Neural cell (in vitro differentiated cells): ENCODE measurements at regions not wholly inside any gene's neighbourhood (a gene's known extent, or its start where the extent isn't known, plus 50 kb on each side); places are given as distances from the start of the nearest gene placed in this dataset.

Source experiments
- H2AFZ ChIP-seq: fragments of 200-600, 300-800 bp; sonication (generic), shearing (Covaris generic); 2 replicates; pipeline ENCODE4 v1.6.0; 2014; ENCODE audit warnings: low read depth, mild to moderate bottlenecking, antibody characterized with exemption, low read length, moderate library complexity
- H3F3A ChIP-seq: fragments of 200-600 bp; shearing (Covaris generic); 2 replicates; pipeline ENCODE4 v1.6.1; 2016; ENCODE audit warnings: mild to moderate bottlenecking, moderate library complexity, mixed read lengths, antibody characterized with exemption, low read length; ENCODE audit not compliant: insufficient read depth, poor library complexity, severe bottlenecking
- H3K27ac ChIP-seq: fragments of 200-600, 300-800 bp; sonication (generic), shearing (Covaris generic); 2 replicates; pipeline ENCODE4 v1.5.1; 2014; ENCODE audit warnings: mild to moderate bottlenecking, low read length, moderate library complexity
- H3K27me3 ChIP-seq: fragments of 300-800, 200-600 bp; sonication (generic), shearing (Covaris generic); 2 replicates; pipeline ENCODE4 v1.6.0; 2014; ENCODE audit warnings: mild to moderate bottlenecking, low read depth, low read length, moderate library complexity; ENCODE audit not compliant: insufficient read depth
- H3K36me3 ChIP-seq: fragments of 300-800, 200-600 bp; sonication (generic), shearing (Covaris generic); 2 replicates; pipeline ENCODE4 v1.5.1; 2014; ENCODE audit warnings: mild to moderate bottlenecking, antibody characterized with exemption, low read length, moderate library complexity; ENCODE audit not compliant: insufficient read depth
- H3K4me2 ChIP-seq: fragments of 300-800, 200-600 bp; sonication (generic), shearing (Covaris generic); 2 replicates; pipeline ENCODE4 v1.6.0; 2014; ENCODE audit warnings: mild to moderate bottlenecking, low read length
- H3K4me3 ChIP-seq: fragments of 300-800, 200-600 bp; sonication (generic), shearing (Covaris generic); 2 replicates; pipeline ENCODE4 v1.5.1; 2014; ENCODE audit warnings: mild to moderate bottlenecking, low read length, moderate library complexity
- H3K79me2 ChIP-seq: fragments of 200-600 bp; shearing (Covaris generic); replicated peaks from 2 replicates; pipeline ENCODE4 v1.6.0; 2014; ENCODE audit warnings: mild to moderate bottlenecking, low read length, moderate library complexity; ENCODE audit not compliant: insufficient read depth
- H3K9ac ChIP-seq: fragments of 300-800, 200-600 bp; sonication (generic), shearing (Covaris generic); 2 replicates; pipeline ENCODE4 v1.6.1; 2016; ENCODE audit warnings: mild to moderate bottlenecking, low read length, mixed read lengths
- H3K9me2 ChIP-seq: fragments of 200-600 bp; shearing (Covaris generic); 2 replicates; pipeline ENCODE4 v1.6.1; 2016; ENCODE audit warnings: mild to moderate bottlenecking, low read length, mixed read lengths; ENCODE audit not compliant: insufficient read depth
- H3K9me3 ChIP-seq: fragments of 200-600, 300-800 bp; sonication (generic), shearing (Covaris generic); 2 replicates; pipeline ENCODE4 v1.6.1; 2016; ENCODE audit warnings: mild to moderate bottlenecking, mixed run types, low read length, moderate library complexity, mixed read lengths
- H4K20me1 ChIP-seq: fragments of 200-600 bp; shearing (Covaris generic); 2 replicates; pipeline ENCODE4 v1.6.1; 2016; ENCODE audit warnings: mild to moderate bottlenecking, mixed run types; ENCODE audit not compliant: insufficient read depth
- EP300 ChIP-seq: fragments of 450-650 bp; conservative IDR thresholded peaks from 2 replicates; pipeline ENCODE4 v1.6.1; 2014; ENCODE audit warnings: antibody characterized with exemption, mild to moderate bottlenecking, moderate library complexity; ENCODE audit not compliant: poor library complexity, severe bottlenecking
- EZH2 ChIP-seq: fragments of 200-600, 300-800 bp; shearing (Covaris generic), sonication (generic); IDR thresholded peaks from 2 replicates; pipeline ENCODE4 v1.6.1; 2014; ENCODE audit warnings: antibody characterized with exemption, low read length, borderline replicate concordance, mild to moderate bottlenecking; ENCODE audit not compliant: insufficient read depth, poor library complexity, severe bottlenecking
- MXI1 ChIP-seq: fragments of 450-650 bp; conservative IDR thresholded peaks from 2 replicates; pipeline ENCODE4 v1.6.1; 2014; ENCODE audit warnings: antibody characterized with exemption, mild to moderate bottlenecking; ENCODE audit not compliant: poor library complexity, severe bottlenecking
- POLR2AphosphoS5 ChIP-seq: IDR thresholded peaks from 2 replicates; pipeline ENCODE4 v1.6.1; 2012
- RAD21 ChIP-seq: fragments of 450-650 bp; conservative IDR thresholded peaks from 2 replicates; pipeline ENCODE4 v1.6.1; 2014; ENCODE audit warnings: antibody characterized with exemption, mild to moderate bottlenecking, moderate library complexity
- SMC3 ChIP-seq: fragments of 450-650 bp; conservative IDR thresholded peaks from 2 replicates; pipeline ENCODE4 v1.6.1; 2014; ENCODE audit warnings: antibody characterized with exemption, mild to moderate bottlenecking, moderate library complexity; ENCODE audit not compliant: poor library complexity
- TAF1 ChIP-seq: IDR thresholded peaks from 2 replicates; pipeline ENCODE4 v1.6.1; 2012; ENCODE audit warnings: low read depth
- TF ChIP-seq, protein P1 (sequence below): fragments of 450-650 bp; IDR thresholded peaks from 2 replicates; pipeline ENCODE4 v1.5.1; 2014; ENCODE audit warnings: antibody characterized with exemption, mild to moderate bottlenecking, moderate library complexity; ENCODE audit not compliant: poor library complexity, severe bottlenecking
- TF ChIP-seq, protein P2 (sequence below): IDR thresholded peaks from 2 replicates; pipeline ENCODE4 v1.6.1; 2012; ENCODE audit warnings: borderline replicate concordance

DNA sequence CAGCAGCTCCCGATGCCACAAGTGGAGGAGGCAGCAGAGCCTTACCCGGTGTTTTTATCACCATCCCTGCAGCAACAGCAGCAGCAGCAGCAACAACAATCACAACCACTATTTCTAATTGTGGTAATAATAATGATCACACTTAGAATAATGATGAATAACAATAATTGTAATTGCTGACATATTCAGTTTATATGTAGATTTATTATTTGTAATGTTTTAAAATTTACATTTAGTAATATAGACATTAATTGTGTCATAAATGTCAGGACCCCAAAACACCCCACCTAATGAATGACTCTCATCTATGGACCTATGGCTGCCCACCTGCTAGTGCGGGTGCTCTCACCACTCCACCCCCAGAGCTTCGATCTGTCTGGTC lies 170.0 kb downstream of the AHSP start:
- Histone ChIP-seq H3K27me3 (peaks cover 15% of the 10 kb centered on the region), H3K9me3 (no peaks in the 10 kb centered on the region), H3K36me3 (no peaks in the 10 kb centered on the region), H3K9me2 (no peaks in the 10 kb centered on the region), H3K4me3 (no peak overlapping the region), H3K27ac (no peak overlapping the region), H3K4me2 (no peak overlapping the region), H2AFZ (no peak overlapping the region), H3F3A (no peaks in the 10 kb centered on the region), H3K79me2 (peaks cover 13% of the 10 kb centered on the region), H4K20me1 (no peaks in the 10 kb centered on the region), H3K9ac (no peak overlapping the region)
- TF ChIP-seq POLR2AphosphoS5 = no peak
- TF ChIP-seq EP300 = no peak
- TF ChIP-seq MXI1 = no peak
- TF ChIP-seq RAD21 = no peak
- TF ChIP-seq EZH2 = no peak
- TF ChIP-seq, protein P1, sequence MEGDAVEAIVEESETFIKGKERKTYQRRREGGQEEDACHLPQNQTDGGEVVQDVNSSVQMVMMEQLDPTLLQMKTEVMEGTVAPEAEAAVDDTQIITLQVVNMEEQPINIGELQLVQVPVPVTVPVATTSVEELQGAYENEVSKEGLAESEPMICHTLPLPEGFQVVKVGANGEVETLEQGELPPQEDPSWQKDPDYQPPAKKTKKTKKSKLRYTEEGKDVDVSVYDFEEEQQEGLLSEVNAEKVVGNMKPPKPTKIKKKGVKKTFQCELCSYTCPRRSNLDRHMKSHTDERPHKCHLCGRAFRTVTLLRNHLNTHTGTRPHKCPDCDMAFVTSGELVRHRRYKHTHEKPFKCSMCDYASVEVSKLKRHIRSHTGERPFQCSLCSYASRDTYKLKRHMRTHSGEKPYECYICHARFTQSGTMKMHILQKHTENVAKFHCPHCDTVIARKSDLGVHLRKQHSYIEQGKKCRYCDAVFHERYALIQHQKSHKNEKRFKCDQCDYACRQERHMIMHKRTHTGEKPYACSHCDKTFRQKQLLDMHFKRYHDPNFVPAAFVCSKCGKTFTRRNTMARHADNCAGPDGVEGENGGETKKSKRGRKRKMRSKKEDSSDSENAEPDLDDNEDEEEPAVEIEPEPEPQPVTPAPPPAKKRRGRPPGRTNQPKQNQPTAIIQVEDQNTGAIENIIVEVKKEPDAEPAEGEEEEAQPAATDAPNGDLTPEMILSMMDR = no peak
- no peak for TF ChIP-seq SMC3
- TF ChIP-seq, protein P2, sequence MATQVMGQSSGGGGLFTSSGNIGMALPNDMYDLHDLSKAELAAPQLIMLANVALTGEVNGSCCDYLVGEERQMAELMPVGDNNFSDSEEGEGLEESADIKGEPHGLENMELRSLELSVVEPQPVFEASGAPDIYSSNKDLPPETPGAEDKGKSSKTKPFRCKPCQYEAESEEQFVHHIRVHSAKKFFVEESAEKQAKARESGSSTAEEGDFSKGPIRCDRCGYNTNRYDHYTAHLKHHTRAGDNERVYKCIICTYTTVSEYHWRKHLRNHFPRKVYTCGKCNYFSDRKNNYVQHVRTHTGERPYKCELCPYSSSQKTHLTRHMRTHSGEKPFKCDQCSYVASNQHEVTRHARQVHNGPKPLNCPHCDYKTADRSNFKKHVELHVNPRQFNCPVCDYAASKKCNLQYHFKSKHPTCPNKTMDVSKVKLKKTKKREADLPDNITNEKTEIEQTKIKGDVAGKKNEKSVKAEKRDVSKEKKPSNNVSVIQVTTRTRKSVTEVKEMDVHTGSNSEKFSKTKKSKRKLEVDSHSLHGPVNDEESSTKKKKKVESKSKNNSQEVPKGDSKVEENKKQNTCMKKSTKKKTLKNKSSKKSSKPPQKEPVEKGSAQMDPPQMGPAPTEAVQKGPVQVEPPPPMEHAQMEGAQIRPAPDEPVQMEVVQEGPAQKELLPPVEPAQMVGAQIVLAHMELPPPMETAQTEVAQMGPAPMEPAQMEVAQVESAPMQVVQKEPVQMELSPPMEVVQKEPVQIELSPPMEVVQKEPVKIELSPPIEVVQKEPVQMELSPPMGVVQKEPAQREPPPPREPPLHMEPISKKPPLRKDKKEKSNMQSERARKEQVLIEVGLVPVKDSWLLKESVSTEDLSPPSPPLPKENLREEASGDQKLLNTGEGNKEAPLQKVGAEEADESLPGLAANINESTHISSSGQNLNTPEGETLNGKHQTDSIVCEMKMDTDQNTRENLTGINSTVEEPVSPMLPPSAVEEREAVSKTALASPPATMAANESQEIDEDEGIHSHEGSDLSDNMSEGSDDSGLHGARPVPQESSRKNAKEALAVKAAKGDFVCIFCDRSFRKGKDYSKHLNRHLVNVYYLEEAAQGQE = no peak

DNA sequence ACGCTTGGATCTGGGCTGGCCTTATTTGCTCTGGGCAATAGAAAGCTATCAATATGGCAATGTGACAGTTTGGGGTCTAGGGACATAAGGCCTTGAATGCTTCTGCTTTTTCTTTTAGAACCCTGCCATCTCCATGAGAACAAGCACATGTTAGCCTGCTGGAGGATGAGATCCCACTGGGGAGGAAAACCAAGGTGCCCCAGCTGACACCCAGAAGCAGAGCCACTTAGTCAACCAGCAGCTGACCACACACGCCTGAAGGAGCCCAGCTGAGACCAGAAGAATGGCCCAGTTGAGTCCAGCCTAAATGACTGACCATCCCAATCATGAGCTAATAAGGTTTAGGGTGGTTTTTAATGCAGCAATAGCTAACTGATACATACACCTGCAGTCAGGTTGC lies 171.2 kb downstream of the AHSP start:
- no peak overlapping the region for H3K9ac ChIP-seq
- H2AFZ ChIP-seq = no peak overlapping the region
- TF ChIP-seq SMC3 (no peak), TAF1 (no peak), RAD21 (no peak), MXI1 (no peak), EZH2 (no peak), EP300 (no peak), POLR2AphosphoS5 (no peak)
- TF ChIP-seq, protein P1 = no peak
- TF ChIP-seq, protein P2 = no peak
- H3K27me3 ChIP-seq = peaks cover 15% of the 10 kb centered on the region
- H3K27ac ChIP-seq = no peak overlapping the region
- no peak overlapping the region for H3K4me3 ChIP-seq
- H3K9me2 ChIP-seq = no peaks in the 10 kb centered on the region
- H3K9me3 ChIP-seq = no peaks in the 10 kb centered on the region
- no peaks in the 10 kb centered on the region for H3K36me3 ChIP-seq
- no peaks in the 10 kb centered on the region for H4K20me1 ChIP-seq
- no peaks in the 10 kb centered on the region for H3F3A ChIP-seq
- peaks cover 13% of the 10 kb centered on the region for H3K79me2 ChIP-seq
- H3K4me2 ChIP-seq = no peak overlapping the region
